ENCODE measurements at regions not wholly inside any gene's neighbourhood (a gene's known extent, or its start where the extent isn't known, plus 50 kb on each side); places are given as distances from the start of the nearest gene placed in this dataset.
A peak's percentile ranks its signal among the peaks of the same experiment; 100 is the strongest.

- TF ChIP-seq ZBTB33 (IDR thresholded peaks at IDR 0.05; ENCODE audit: extremely low read depth, insufficient replicate concordance, low read length) (no peak), MAX (IDR thresholded peaks at IDR 0.05) (no peak), CEBPB (IDR thresholded peaks at IDR 0.05; ENCODE audit: low read depth) (no peak), YY1 (IDR thresholded peaks at IDR 0.05; ENCODE audit: extremely low read depth, insufficient replicate concordance, low read depth, low read length) (no peak), SP1 (IDR thresholded peaks at IDR 0.05; ENCODE audit: low read depth) (no peak), RAD21 (IDR thresholded peaks at IDR 0.05; ENCODE audit: low read depth) (no peak), TCF7L2 (IDR thresholded peaks at IDR 0.05; ENCODE audit: borderline replicate concordance, extremely low read depth, insufficient read depth, insufficient read length) (no peak), SIN3A (IDR thresholded peaks at IDR 0.05; ENCODE audit: low read depth) (no peak), ZFX (IDR thresholded peaks at IDR 0.05) (no peak), EZH2 (IDR thresholded peaks at IDR 0.05) (no peak), POLR2AphosphoS5 (IDR thresholded peaks at IDR 0.05; ENCODE audit: low read depth, low read length) (no peak)
Measured at GRCh38 chr6:155883334-155883731, 427.7 kb upstream of the NOX3 start (continued).

GRCh38 chr6:155882527-155883333, 427.1 kb upstream of the NOX3 start:
- no peak for DNase-seq (ENCODE audit: low read depth, low spot score)
- Histone ChIP-seq H3K79me2 (ENCODE audit: insufficient read depth, low read length) (no peaks in the 10 kb centered on the region), H3K9me2 (ENCODE audit: insufficient read depth) (no peaks in the 10 kb centered on the region), H3K4me1 (ENCODE audit: control insufficient read depth in 1 of 2, insufficient read depth in 2 of 2, low read length in 2 of 2) (peaks cover 0 to 16% of the 10 kb centered on the region in 2 experiments; a peak in 1 of 4 replicates), H3K4me2 (ENCODE audit: low read length) (0 out of 2 replicates have a peak overlapping the region, but pooled peaks have one; percentile 8), H2AFZ (ENCODE audit: low read depth, low read length, poor library complexity, severe bottlenecking) (no peak overlapping the region), H3K4me3 (replicated peaks in 1 of 2; ENCODE audit: low read depth in 1 of 2, low read length in 2 of 2) (no peak overlapping the region), H3K9me3 (ENCODE audit: control insufficient read depth in 1 of 2, insufficient read depth in 1 of 2, low read depth in 1 of 2, low read length in 2 of 2) (no peaks in the 10 kb centered on the region), H3K36me3 (ENCODE audit: control insufficient read depth in 1 of 2, insufficient read depth in 2 of 2, low read length in 2 of 2) (no peaks in the 10 kb centered on the region), H3K27ac (ENCODE audit: low read depth, low read length) (no peak overlapping the region), H3K9ac (ENCODE audit: low read length) (no peak overlapping the region), H4K20me1 (ENCODE audit: insufficient read depth) (no peaks in the 10 kb centered on the region), H3K27me3 (ENCODE audit: insufficient read depth, low read length) (no peaks in the 10 kb centered on the region)
- ChIA-PET CTCF (no interaction called here), RAD21 (ENCODE audit: low non-redundant PET in 1 of 2, low total read pairs in 2 of 2, uncharacterized antibody in 2 of 2, unreplicated experiment in 2 of 2) (no interaction called here), POLR2A (no interaction called here)
- BruUV-seq (replicated peaks) = no TSS peak
- TF ChIP-seq SIN3A (IDR thresholded peaks at IDR 0.05; ENCODE audit: low read depth) (no peak), EZH2 (IDR thresholded peaks at IDR 0.05) (no peak), CEBPB (IDR thresholded peaks at IDR 0.05; ENCODE audit: low read depth) (no peak), RAD21 (IDR thresholded peaks at IDR 0.05; ENCODE audit: low read depth) (no peak), POLR2AphosphoS5 (IDR thresholded peaks at IDR 0.05; ENCODE audit: low read depth, low read length) (no peak), FOSL1 (IDR thresholded peaks at IDR 0.05; ENCODE audit: low read depth) (no peak), SRF (IDR thresholded peaks at IDR 0.05; ENCODE audit: low read depth) (no peak), ZBTB33 (IDR thresholded peaks at IDR 0.05; ENCODE audit: extremely low read depth, insufficient replicate concordance, low read length) (no peak), ATF3 (IDR thresholded peaks at IDR 0.05) (no peak), CTCF (IDR thresholded peaks at IDR 0.05 in 2 of 3, conservative IDR thresholded peaks at IDR 0.05 in 1 of 3; ENCODE audit: borderline replicate concordance in 1 of 3, insufficient read depth in 1 of 3, low read depth in 2 of 3, low read length in 2 of 3) (no peak), CBX3 (IDR thresholded peaks at IDR 0.05; ENCODE audit: low read depth) (no peak)
- ATAC-seq = no peak
- intact Hi-C loops (cut with micrococcal nuclease) = no loop called here
